ENCODE measurements at regions not wholly inside any gene's neighbourhood (a gene's known extent, or its start where the extent isn't known, plus 50 kb on each side); places are given as distances from the start of the nearest gene placed in this dataset.
A peak's percentile ranks its signal among the peaks of the same experiment; 100 is the strongest.

DNA sequence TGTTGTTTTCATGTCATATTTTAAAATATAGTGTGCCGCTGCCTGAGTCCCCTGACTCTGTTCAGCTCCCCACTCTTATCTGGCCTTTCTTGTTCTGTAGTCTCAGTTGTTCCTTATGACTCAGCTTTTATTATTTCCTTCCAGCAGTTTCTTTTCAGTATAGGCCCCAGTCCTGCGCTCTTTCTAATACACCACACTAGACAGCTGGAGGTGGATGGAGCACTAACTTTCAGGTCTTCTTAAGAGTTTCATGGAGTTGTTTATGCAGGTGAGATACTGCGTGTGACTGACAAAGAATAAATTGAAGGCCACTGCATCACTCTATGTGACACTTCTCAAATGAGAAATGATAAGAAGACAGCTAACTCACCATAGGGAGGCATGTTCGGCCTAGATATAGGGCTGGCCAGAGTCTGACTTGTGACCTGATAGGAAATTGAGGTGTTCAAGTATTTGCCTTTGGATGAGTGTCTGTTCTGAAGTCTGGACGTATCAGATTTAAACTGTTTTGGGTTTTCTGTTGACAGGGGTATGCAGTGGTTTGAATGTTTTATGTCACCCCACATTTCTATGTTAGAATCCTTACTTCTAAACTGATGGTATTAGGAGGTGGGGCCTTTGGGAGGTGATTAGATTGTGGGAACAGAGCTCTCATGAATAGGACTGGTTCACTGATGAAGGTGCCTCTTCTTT, 60.8 kb upstream of the CLMN start:
- H3K4me1 ChIP-seq (ENCODE audit: control insufficient read depth in 4 of 4, insufficient read depth in 4 of 4, low read length in 3 of 4): peaks cover 0 to 9% (median 0%) of the 10 kb centered on the region in 4 donors
- peaks cover 0 to 3% (median 2%) of the 10 kb centered on the region in 4 donors for H3K9me3 ChIP-seq (ENCODE audit: control insufficient read depth in 4 of 4, low read length in 3 of 4)
- no peak for DNase-seq (ENCODE audit: low spot score)
- H3K27ac ChIP-seq (ENCODE audit: low read depth in 1 of 2, low read length in 2 of 2): no peak overlapping the region
- no peaks in the 10 kb centered on the region for H3K36me3 ChIP-seq (ENCODE audit: control insufficient read depth in 4 of 4, insufficient read depth in 3 of 4, low read depth in 1 of 4, low read length in 3 of 4)
- H3K9ac ChIP-seq (ENCODE audit: low read depth in 1 of 2, low read length in 2 of 2): no peak overlapping the region
- H3K27me3 ChIP-seq (ENCODE audit: control insufficient read depth in 4 of 4, insufficient read depth in 4 of 4, low read length in 3 of 4): no peaks in the 10 kb centered on the region
- WGBS: 93% methylated on average over 5 of the region's 5 CpGs
- no peak for TF ChIP-seq ATF3 (IDR thresholded peaks at IDR 0.05)
- no peak for TF ChIP-seq FOXA1 (IDR thresholded peaks at IDR 0.05)
- no peak for TF ChIP-seq HNF4G (IDR thresholded peaks at IDR 0.05)
- TF ChIP-seq FOXA2 (IDR thresholded peaks at IDR 0.05): no peak
- no peak for TF ChIP-seq YY1 (IDR thresholded peaks at IDR 0.05)
- TF ChIP-seq TAF1 (conservative IDR thresholded peaks at IDR 0.05): no peak
- no peak for TF ChIP-seq RXRA (IDR thresholded peaks at IDR 0.05)
- TF ChIP-seq, protein P1, sequence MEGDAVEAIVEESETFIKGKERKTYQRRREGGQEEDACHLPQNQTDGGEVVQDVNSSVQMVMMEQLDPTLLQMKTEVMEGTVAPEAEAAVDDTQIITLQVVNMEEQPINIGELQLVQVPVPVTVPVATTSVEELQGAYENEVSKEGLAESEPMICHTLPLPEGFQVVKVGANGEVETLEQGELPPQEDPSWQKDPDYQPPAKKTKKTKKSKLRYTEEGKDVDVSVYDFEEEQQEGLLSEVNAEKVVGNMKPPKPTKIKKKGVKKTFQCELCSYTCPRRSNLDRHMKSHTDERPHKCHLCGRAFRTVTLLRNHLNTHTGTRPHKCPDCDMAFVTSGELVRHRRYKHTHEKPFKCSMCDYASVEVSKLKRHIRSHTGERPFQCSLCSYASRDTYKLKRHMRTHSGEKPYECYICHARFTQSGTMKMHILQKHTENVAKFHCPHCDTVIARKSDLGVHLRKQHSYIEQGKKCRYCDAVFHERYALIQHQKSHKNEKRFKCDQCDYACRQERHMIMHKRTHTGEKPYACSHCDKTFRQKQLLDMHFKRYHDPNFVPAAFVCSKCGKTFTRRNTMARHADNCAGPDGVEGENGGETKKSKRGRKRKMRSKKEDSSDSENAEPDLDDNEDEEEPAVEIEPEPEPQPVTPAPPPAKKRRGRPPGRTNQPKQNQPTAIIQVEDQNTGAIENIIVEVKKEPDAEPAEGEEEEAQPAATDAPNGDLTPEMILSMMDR (IDR thresholded peaks at IDR 0.05; ENCODE audit: low read depth, low read length, missing input control): no peak
- no peak for TF ChIP-seq HNF4A (conservative IDR thresholded peaks at IDR 0.05)
- no peak for TF ChIP-seq EGR1 (IDR thresholded peaks at IDR 0.05; ENCODE audit: low read depth in 2 of 2)
- TF ChIP-seq ZBTB33 (IDR thresholded peaks at IDR 0.05): no peak
- no peak for TF ChIP-seq GABPA (IDR thresholded peaks at IDR 0.05 in 1 of 2, conservative IDR thresholded peaks at IDR 0.05 in 1 of 2)
- no peak for TF ChIP-seq SP1 (IDR thresholded peaks at IDR 0.05)
- TF ChIP-seq RAD21 (IDR thresholded peaks at IDR 0.05): no peak
- no peak for TF ChIP-seq NR2F2 (IDR thresholded peaks at IDR 0.05)
- TF ChIP-seq, protein P2, sequence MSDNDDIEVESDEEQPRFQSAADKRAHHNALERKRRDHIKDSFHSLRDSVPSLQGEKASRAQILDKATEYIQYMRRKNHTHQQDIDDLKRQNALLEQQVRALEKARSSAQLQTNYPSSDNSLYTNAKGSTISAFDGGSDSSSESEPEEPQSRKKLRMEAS (IDR thresholded peaks at IDR 0.05): no peak
- TF ChIP-seq, protein P3, sequence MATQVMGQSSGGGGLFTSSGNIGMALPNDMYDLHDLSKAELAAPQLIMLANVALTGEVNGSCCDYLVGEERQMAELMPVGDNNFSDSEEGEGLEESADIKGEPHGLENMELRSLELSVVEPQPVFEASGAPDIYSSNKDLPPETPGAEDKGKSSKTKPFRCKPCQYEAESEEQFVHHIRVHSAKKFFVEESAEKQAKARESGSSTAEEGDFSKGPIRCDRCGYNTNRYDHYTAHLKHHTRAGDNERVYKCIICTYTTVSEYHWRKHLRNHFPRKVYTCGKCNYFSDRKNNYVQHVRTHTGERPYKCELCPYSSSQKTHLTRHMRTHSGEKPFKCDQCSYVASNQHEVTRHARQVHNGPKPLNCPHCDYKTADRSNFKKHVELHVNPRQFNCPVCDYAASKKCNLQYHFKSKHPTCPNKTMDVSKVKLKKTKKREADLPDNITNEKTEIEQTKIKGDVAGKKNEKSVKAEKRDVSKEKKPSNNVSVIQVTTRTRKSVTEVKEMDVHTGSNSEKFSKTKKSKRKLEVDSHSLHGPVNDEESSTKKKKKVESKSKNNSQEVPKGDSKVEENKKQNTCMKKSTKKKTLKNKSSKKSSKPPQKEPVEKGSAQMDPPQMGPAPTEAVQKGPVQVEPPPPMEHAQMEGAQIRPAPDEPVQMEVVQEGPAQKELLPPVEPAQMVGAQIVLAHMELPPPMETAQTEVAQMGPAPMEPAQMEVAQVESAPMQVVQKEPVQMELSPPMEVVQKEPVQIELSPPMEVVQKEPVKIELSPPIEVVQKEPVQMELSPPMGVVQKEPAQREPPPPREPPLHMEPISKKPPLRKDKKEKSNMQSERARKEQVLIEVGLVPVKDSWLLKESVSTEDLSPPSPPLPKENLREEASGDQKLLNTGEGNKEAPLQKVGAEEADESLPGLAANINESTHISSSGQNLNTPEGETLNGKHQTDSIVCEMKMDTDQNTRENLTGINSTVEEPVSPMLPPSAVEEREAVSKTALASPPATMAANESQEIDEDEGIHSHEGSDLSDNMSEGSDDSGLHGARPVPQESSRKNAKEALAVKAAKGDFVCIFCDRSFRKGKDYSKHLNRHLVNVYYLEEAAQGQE (IDR thresholded peaks at IDR 0.05): no peak
- no peak for TF ChIP-seq JUND (IDR thresholded peaks at IDR 0.05)
- peak overlapping the region in 1 of 3 donors; percentile 25 for H3K4me3 ChIP-seq (ENCODE audit: low read depth in 1 of 3, low read length in 3 of 3)

Data from liver (tissue), 8 donors.